ENCODE measurements at regions not wholly inside any gene's neighbourhood (a gene's known extent, or its start where the extent isn't known, plus 50 kb on each side); places are given as distances from the start of the nearest gene placed in this dataset.
A peak's percentile ranks its signal among the peaks of the same experiment; 100 is the strongest.

- DNase-seq (ENCODE audit: low read depth, low spot score): no peak
- Histone ChIP-seq H4K20me1 (ENCODE audit: control insufficient read depth, extremely low read depth, insufficient read depth, low read length) (no peaks in the 10 kb centered on the region), H3K9ac (ENCODE audit: control insufficient read depth, extremely low read depth, insufficient read depth, low read length) (no peak overlapping the region), H3K4me1 (ENCODE audit: control insufficient read depth, extremely low read depth, insufficient read depth, low read length) (peaks cover 7% of the 10 kb centered on the region), H2AFZ (ENCODE audit: control insufficient read depth, low read length) (no peak overlapping the region), H3K9me3 (ENCODE audit: control insufficient read depth, low read depth, low read length) (no peaks in the 10 kb centered on the region), H3K4me3 (ENCODE audit: control insufficient read depth in 2 of 3, extremely low read depth in 1 of 3, insufficient read depth in 2 of 3, low read depth in 1 of 3, low read length in 3 of 3) (no peak overlapping the region), H3K9me1 (ENCODE audit: control insufficient read depth, extremely low read depth, insufficient read depth, low read length) (no peaks in the 10 kb centered on the region), H3K36me3 (ENCODE audit: control insufficient read depth in 2 of 2, extremely low read depth in 1 of 2, insufficient read depth in 2 of 2, low read length in 2 of 2) (no peaks in the 10 kb centered on the region), H3K27ac (ENCODE audit: control insufficient read depth, insufficient read depth, low read length) (no peak overlapping the region), H3K79me2 (ENCODE audit: control insufficient read depth, insufficient read depth, low read length) (no peaks in the 10 kb centered on the region), H3K27me3 (ENCODE audit: control insufficient read depth, extremely low read depth, insufficient read depth, low read length) (no peaks in the 10 kb centered on the region), H3K4me2 (ENCODE audit: control insufficient read depth, extremely low read depth, insufficient read depth, low read depth, low read length) (no peak overlapping the region)
- dilution Hi-C loops (cut with MboI; ENCODE audit: extremely low pct_ligation_motif_present, low sequenced_read_pairs): no loop called here
- TF ChIP-seq CTCF (optimal IDR thresholded peaks at IDR 0.05 in 1 of 3, IDR thresholded peaks at IDR 0.05 in 1 of 3, conservative IDR thresholded peaks at IDR 0.05 in 1 of 3; ENCODE audit: extremely low read depth in 1 of 3, insufficient read depth in 2 of 3, low read length in 3 of 3) (no peak), EZH2 (IDR thresholded peaks at IDR 0.05; ENCODE audit: low read length) (no peak)
- FAIRE-seq: no peak
Measured at GRCh38 chr16:35637683-35638082, 2178.3 kb downstream of the TP53TG3F start.

GRCh38 chr16:35639233-35640205, 2180.1 kb downstream of the TP53TG3F start:
- Histone ChIP-seq H3K9ac (ENCODE audit: control insufficient read depth, extremely low read depth, insufficient read depth, low read length) (no peak overlapping the region), H3K36me3 (ENCODE audit: control insufficient read depth in 2 of 2, extremely low read depth in 1 of 2, insufficient read depth in 2 of 2, low read length in 2 of 2) (no peaks in the 10 kb centered on the region), H3K27ac (ENCODE audit: control insufficient read depth, insufficient read depth, low read length) (no peak overlapping the region), H3K4me3 (ENCODE audit: control insufficient read depth in 2 of 3, extremely low read depth in 1 of 3, insufficient read depth in 2 of 3, low read depth in 1 of 3, low read length in 3 of 3) (no peak overlapping the region), H3K4me2 (ENCODE audit: control insufficient read depth, extremely low read depth, insufficient read depth, low read depth, low read length) (no peak overlapping the region), H3K9me1 (ENCODE audit: control insufficient read depth, extremely low read depth, insufficient read depth, low read length) (no peaks in the 10 kb centered on the region), H4K20me1 (ENCODE audit: control insufficient read depth, extremely low read depth, insufficient read depth, low read length) (no peaks in the 10 kb centered on the region), H3K4me1 (ENCODE audit: control insufficient read depth, extremely low read depth, insufficient read depth, low read length) (peaks cover 7% of the 10 kb centered on the region), H3K9me3 (ENCODE audit: control insufficient read depth, low read depth, low read length) (no peaks in the 10 kb centered on the region), H3K27me3 (ENCODE audit: control insufficient read depth, extremely low read depth, insufficient read depth, low read length) (no peaks in the 10 kb centered on the region), H2AFZ (ENCODE audit: control insufficient read depth, low read length) (no peak overlapping the region), H3K79me2 (ENCODE audit: control insufficient read depth, insufficient read depth, low read length) (no peaks in the 10 kb centered on the region)
- dilution Hi-C loops (cut with MboI; ENCODE audit: extremely low pct_ligation_motif_present, low sequenced_read_pairs): no loop called here
- DNase-seq (ENCODE audit: low read depth, low spot score) (peak; percentile 26), FAIRE-seq (peak; percentile 66)
- TF ChIP-seq EZH2 (IDR thresholded peaks at IDR 0.05; ENCODE audit: low read length): no peak
- TF ChIP-seq CTCF (optimal IDR thresholded peaks at IDR 0.05 in 1 of 3, IDR thresholded peaks at IDR 0.05 in 1 of 3, conservative IDR thresholded peaks at IDR 0.05 in 1 of 3; ENCODE audit: extremely low read depth in 1 of 3, insufficient read depth in 2 of 3, low read length in 3 of 3): no peak

All from keratinocyte (primary cell).